SK-N-MC (cell line): ENCODE measurements at regions not wholly inside any gene's neighbourhood (a gene's known extent, or its start where the extent isn't known, plus 50 kb on each side); places are given as distances from the start of the nearest gene placed in this dataset.

Experiments used
- EZH2 ChIP-seq: fragments of 200-600 bp; sonication (generic); IDR thresholded peaks from one replicate; pipeline ENCODE4 v1.6.1; 2017; ENCODE audit warnings: antibody characterized with exemption
- POLR2AphosphoS5 ChIP-seq: IDR thresholded peaks from 2 replicates; pipeline ENCODE4 v1.6.1; 2012; ENCODE audit warnings: mild to moderate bottlenecking, low read depth, low read length, borderline replicate concordance

- TF ChIP-seq POLR2AphosphoS5: no peak
- TF ChIP-seq EZH2: no peak
Measured at GRCh38 chr21:20729376-20729775, 268.8 kb upstream of the NCAM2 start.
